DMS153 treated with DMSO at 0.1 percent for 48 hours (cell line): ENCODE measurements at regions not wholly inside any gene's neighbourhood (a gene's known extent, or its start where the extent isn't known, plus 50 kb on each side); places are given as distances from the start of the nearest gene placed in this dataset.
A peak's percentile ranks its signal among the peaks of the same experiment; 100 is the strongest.

Source experiments
- DNase-seq: peaks from one replicate; lab custom pipeline; 2025; ENCODE audit not compliant: unreplicated experiment; lab: John Stamatoyannopoulos, UW

DNA sequence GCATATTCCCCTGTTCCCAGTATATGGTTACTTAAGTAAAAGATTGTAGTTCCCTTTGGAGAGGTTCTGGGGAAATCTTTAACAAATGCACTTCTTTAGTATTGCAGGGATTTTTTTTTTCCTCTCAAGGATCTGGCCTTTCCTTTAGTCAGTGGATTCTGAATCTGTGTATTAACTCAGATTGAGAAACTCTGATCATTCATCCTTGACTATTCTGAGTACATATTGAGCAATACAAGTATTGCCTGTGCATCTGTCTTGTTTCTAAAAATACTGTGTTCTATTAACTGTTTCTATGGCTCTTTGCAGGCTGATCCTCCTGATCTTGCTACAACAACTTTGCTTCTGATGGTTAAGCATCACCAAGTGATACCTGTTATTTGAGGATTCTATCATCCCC lies 67.8 kb upstream of the FGGY start:
- no peak for DNase-seq

DNA sequence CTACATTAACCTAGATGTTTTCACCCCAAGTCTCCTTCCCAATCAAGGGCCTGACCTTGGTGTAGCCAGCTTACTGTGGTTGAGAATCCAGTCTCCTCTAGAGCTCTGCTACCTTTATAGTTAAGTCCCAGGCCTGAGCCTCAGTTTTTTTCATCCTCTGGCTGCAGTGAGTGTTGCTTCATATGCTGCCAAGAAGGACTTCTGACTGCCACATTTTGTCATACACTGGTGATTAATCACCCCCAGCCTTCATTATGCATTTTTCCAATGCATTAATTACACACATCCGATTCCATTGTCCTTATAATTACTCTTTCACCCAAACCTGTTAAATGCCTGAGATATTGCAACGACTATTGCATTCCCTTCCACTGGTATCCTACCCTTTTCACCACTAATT lies 66.3 kb upstream of the FGGY start:
- DNase-seq, result no peak

DNA sequence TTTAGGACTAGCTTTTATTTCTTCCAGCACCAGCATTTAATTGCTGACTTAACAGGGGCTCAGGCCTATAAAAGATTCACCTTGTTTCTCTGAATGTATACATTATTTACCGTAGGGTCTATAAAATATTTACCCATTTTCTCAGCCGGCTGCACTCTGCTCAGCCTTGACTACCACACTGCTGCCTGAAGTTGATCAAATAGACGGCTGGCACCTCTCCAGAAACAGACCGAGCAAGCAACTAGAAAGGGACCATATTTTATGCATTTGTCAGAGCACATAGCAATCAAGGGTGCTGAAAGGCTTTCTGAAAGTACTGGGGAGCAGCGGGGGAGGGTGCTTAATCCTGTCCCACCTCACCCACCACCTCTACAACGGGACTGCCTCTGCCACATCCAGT lies 64.7 kb upstream of the FGGY start:
- peak; percentile 90 for DNase-seq

GRCh38 chr1:59233444-59233843 lies 63.5 kb upstream of the FGGY start:
- no peak for DNase-seq

- DNase-seq, result no peak
Observed at GRCh38 chr1:59236721-59237545, 60.0 kb upstream of the FGGY start.

GRCh38 chr1:59237900-59238299 lies 59.0 kb upstream of the FGGY start:
- peak; percentile 59 for DNase-seq

- DNase-seq, result peak; percentile 67
Observed at GRCh38 chr1:59238333-59238934, 58.5 kb upstream of the FGGY start.

- DNase-seq, result peak; percentile 30
Observed at GRCh38 chr1:59238993-59239392, 57.9 kb upstream of the FGGY start.

DNA sequence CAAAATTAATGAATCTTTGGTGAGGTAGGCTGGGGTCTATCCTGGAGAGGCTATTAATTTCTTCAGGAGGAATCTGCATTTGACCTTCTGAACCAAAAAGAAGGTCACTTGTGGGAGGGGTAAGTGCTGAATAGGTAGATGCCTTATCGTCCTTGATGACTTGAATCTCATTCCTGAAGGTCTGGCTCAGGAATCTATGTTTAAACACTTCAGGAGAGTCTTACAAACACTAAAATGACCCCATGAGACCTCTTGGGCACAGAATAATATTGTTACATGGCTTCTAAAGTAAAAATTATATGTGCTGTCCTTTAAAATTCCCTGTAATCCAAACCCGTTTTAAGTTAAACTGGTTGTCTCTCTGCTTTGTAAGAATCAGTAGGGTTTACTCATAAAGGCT lies 55.0 kb upstream of the FGGY start:
- no peak for DNase-seq

GRCh38 chr1:59242370-59242769 lies 54.5 kb upstream of the FGGY start:
- DNase-seq, result no peak

GRCh38 chr1:59243550-59243949 lies 53.3 kb upstream of the FGGY start:
- DNase-seq, result no peak

- DNase-seq, result no peak
Observed at GRCh38 chr1:59243978-59244377, 52.9 kb upstream of the FGGY start.

DNA sequence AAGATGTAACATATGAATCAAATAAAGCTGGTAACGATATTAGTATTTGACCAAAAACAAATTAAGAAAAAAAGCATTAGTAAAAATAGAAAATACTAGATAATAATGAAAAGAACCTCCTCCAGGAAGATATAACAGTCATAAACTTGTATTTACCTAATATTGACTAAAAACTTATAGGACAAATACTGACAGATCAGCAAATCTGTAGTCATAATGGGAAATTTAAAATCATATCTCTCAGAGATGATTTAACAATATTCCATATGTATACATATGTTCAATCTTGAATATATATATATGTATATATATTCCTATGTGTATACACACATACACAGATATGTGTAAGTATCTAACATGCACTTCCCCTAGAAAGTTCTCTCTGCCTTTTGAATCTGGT lies 52.0 kb upstream of the FGGY start:
- DNase-seq, result no peak
